HL-60 (cell line): ENCODE measurements at regions not wholly inside any gene's neighbourhood (a gene's known extent, or its start where the extent isn't known, plus 50 kb on each side); places are given as distances from the start of the nearest gene placed in this dataset.

Source experiments
- DNase-seq, 2 experiments: peaks; one replicate each; pipeline ENCODE4 v3.0.0-alpha.2; 2010 to 2020; ENCODE audit warnings: low read depth in 1 of 2, low spot score in 1 of 2
- H3K27ac ChIP-seq: fragments of 250-450 bp; sonication (Bioruptor Pico); replicated peaks from 2 replicates; pipeline ENCODE4 v1.5.1; 2020; ENCODE audit warnings: mild to moderate bottlenecking, moderate library complexity
- H3K27me3 ChIP-seq: fragments of 250-450 bp; sonication (Bioruptor Pico); 2 replicates; pipeline ENCODE4 v1.5.1; 2021; ENCODE audit warnings: mild to moderate bottlenecking, moderate library complexity; ENCODE audit not compliant: insufficient read depth, poor library complexity, severe bottlenecking
- H3K4me3 ChIP-seq: replicated peaks from 2 replicates; pipeline ENCODE4 v1.5.1; 2011; ENCODE audit warnings: mild to moderate bottlenecking, control low read depth, low read length; ENCODE audit not compliant: insufficient read depth
- GABPA ChIP-seq: IDR thresholded peaks from 2 replicates; pipeline ENCODE4 v1.6.1; 2012; ENCODE audit warnings: low read depth
- POLR2AphosphoS5 ChIP-seq: IDR thresholded peaks from 2 replicates; pipeline ENCODE4 v1.6.1; 2012; ENCODE audit warnings: low read depth
- SPI1 ChIP-seq: IDR thresholded peaks from 2 replicates; pipeline ENCODE4 v1.6.1; 2012; ENCODE audit warnings: low read depth, mild to moderate bottlenecking, borderline replicate concordance
- TF ChIP-seq, protein P1 (sequence below): IDR thresholded peaks from one replicate; pipeline ENCODE4 v1.5.1; 2011; ENCODE audit warnings: low read length, control low read depth, inconsistent platforms; ENCODE audit not compliant: insufficient read depth
- TF ChIP-seq, protein P2 (sequence below): IDR thresholded peaks from 2 replicates; pipeline ENCODE4 v1.6.1; 2012; ENCODE audit warnings: low read depth; ENCODE audit not compliant: insufficient replicate concordance

DNA sequence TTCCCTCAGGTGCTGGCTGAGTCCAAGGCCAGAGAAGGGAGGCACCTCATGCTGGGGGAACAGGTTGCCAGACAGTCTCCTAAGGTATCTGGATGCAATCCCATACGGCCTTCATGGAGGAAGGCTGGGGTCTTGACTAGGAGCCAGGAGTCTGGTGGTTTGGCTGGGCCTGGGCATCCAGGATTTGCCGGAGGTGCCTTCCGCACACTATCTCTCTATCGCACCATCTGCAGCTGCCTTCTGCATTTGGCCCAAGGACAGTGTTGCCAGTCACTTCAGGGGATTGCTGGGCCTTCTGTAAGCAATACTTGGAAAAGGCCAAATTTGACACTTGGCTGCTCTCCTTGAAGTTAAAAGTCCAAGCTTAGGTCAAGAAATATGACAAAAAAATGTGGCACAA, 327.2 kb downstream of the EN1 start:
- TF ChIP-seq, protein P1, sequence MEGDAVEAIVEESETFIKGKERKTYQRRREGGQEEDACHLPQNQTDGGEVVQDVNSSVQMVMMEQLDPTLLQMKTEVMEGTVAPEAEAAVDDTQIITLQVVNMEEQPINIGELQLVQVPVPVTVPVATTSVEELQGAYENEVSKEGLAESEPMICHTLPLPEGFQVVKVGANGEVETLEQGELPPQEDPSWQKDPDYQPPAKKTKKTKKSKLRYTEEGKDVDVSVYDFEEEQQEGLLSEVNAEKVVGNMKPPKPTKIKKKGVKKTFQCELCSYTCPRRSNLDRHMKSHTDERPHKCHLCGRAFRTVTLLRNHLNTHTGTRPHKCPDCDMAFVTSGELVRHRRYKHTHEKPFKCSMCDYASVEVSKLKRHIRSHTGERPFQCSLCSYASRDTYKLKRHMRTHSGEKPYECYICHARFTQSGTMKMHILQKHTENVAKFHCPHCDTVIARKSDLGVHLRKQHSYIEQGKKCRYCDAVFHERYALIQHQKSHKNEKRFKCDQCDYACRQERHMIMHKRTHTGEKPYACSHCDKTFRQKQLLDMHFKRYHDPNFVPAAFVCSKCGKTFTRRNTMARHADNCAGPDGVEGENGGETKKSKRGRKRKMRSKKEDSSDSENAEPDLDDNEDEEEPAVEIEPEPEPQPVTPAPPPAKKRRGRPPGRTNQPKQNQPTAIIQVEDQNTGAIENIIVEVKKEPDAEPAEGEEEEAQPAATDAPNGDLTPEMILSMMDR = no peak
- TF ChIP-seq, protein P2, sequence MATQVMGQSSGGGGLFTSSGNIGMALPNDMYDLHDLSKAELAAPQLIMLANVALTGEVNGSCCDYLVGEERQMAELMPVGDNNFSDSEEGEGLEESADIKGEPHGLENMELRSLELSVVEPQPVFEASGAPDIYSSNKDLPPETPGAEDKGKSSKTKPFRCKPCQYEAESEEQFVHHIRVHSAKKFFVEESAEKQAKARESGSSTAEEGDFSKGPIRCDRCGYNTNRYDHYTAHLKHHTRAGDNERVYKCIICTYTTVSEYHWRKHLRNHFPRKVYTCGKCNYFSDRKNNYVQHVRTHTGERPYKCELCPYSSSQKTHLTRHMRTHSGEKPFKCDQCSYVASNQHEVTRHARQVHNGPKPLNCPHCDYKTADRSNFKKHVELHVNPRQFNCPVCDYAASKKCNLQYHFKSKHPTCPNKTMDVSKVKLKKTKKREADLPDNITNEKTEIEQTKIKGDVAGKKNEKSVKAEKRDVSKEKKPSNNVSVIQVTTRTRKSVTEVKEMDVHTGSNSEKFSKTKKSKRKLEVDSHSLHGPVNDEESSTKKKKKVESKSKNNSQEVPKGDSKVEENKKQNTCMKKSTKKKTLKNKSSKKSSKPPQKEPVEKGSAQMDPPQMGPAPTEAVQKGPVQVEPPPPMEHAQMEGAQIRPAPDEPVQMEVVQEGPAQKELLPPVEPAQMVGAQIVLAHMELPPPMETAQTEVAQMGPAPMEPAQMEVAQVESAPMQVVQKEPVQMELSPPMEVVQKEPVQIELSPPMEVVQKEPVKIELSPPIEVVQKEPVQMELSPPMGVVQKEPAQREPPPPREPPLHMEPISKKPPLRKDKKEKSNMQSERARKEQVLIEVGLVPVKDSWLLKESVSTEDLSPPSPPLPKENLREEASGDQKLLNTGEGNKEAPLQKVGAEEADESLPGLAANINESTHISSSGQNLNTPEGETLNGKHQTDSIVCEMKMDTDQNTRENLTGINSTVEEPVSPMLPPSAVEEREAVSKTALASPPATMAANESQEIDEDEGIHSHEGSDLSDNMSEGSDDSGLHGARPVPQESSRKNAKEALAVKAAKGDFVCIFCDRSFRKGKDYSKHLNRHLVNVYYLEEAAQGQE = no peak
- no peak for DNase-seq
- Histone ChIP-seq H3K4me3 (no peak overlapping the region), H3K27ac (no peak overlapping the region), H3K27me3 (no peaks in the 10 kb centered on the region)

DNA sequence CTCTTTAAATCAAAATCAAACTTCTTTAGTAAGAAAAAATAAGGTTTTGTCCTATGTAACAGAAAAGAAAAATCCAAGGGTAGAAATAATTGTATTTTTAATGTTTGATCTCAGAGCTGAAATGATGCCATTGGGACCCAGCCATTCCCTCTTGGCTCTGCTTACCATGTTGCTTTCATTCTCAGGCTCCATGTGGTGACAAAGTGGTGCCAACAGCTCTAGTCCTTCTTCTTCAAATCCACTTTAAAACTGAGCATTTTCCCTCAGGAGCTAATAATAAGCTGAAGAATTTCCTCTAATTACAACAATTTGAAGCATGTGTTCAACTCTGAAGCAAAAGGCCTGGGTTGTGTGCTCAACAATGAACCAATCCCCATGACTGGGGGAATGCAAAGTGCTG, 327.9 kb downstream of the EN1 start:
- TF ChIP-seq, protein P1 = no peak
- TF ChIP-seq, protein P2 = no peak
- TF ChIP-seq SPI1 = no peak
- no peak for TF ChIP-seq GABPA
- TF ChIP-seq POLR2AphosphoS5 = no peak
- no peak for DNase-seq
- no peaks in the 10 kb centered on the region for H3K27me3 ChIP-seq
- H3K27ac ChIP-seq = no peak overlapping the region
- no peak overlapping the region for H3K4me3 ChIP-seq

DNA sequence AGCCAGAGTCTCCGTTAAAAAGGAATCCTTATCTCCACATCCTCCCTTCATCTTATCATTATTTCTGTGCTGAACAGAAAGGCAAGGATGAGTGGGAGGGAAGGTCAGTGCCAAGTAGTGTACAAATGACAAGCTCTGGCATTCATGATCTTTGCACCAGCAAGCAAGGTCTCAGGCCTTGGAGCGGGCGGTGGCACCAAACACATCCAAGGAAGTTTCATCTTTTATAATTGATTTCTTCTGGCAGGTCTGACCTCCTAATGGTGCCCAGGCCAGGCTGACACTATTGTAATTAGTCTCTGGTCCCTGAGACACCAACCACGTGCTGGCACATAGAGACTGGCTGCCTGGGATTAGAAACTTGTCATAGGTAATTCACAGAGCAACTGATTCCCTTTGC, 336.6 kb downstream of the EN1 start:
- Histone ChIP-seq H3K4me3 (no peak overlapping the region), H3K27ac (no peak overlapping the region), H3K27me3 (no peaks in the 10 kb centered on the region)
- TF ChIP-seq POLR2AphosphoS5 = no peak
- TF ChIP-seq, protein P1 = no peak
- no peak for TF ChIP-seq SPI1
- TF ChIP-seq, protein P2 = no peak
- no peak for TF ChIP-seq GABPA
- no peak for DNase-seq
